ENCODE measurements at regions not wholly inside any gene's neighbourhood (a gene's known extent, or its start where the extent isn't known, plus 50 kb on each side); places are given as distances from the start of the nearest gene placed in this dataset.

- TF ChIP-seq CTCF (IDR thresholded peaks at IDR 0.05) = no peak
- intact Hi-C loops (cut with DNase I) = loop anchor here in 1 of 10 donors (5.0 kb wide), 1 partner anchor 1569 kb away; no protein-coding TSS in a partner anchor
- no peak for DNase-seq
- H3K27me3 ChIP-seq = no peaks in the 10 kb centered on the region
- ATAC-seq = no peak
- H3K27ac ChIP-seq = no peak overlapping the region
- 94 to 95% methylated on average over 1 of the region's 1 CpG for WGBS, 2 donors
- no peak overlapping the region for H3K4me3 ChIP-seq
- no peaks in the 10 kb centered on the region for H3K36me3 ChIP-seq
- peaks cover 0 to 4% (median 0%) of the 10 kb centered on the region in 11 donors for H3K9me3 ChIP-seq
- peaks cover 0 to under 1% (median 0%) of the 10 kb centered on the region in 9 donors for H3K4me1 ChIP-seq
Measured at GRCh38 chr9:115403753-115404152, 285.8 kb upstream of the TNC start.

- H3K9me3 ChIP-seq = peaks cover 0 to 4% (median 0%) of the 10 kb centered on the region in 11 donors
- no peak for DNase-seq
- ATAC-seq = no peak
- H3K4me1 ChIP-seq = no peaks in the 10 kb centered on the region
- H3K27ac ChIP-seq = no peak overlapping the region
- H3K27me3 ChIP-seq = no peaks in the 10 kb centered on the region
- intact Hi-C loops (cut with DNase I) = loop anchor here in 1 of 10 donors (5.0 kb wide), 1 partner anchor 1568 kb away; no protein-coding TSS in a partner anchor
- no peak overlapping the region for H3K4me3 ChIP-seq
- no peaks in the 10 kb centered on the region for H3K36me3 ChIP-seq
- TF ChIP-seq CTCF (IDR thresholded peaks at IDR 0.05) = no peak
Measured at GRCh38 chr9:115404311-115404710, 286.4 kb upstream of the TNC start.

- TF ChIP-seq CTCF (IDR thresholded peaks at IDR 0.05) = no peak
- ATAC-seq (no peak), DNase-seq (no peak)
- Histone ChIP-seq H3K36me3 (no peaks in the 10 kb centered on the region), H3K4me3 (no peak overlapping the region), H3K27me3 (no peaks in the 10 kb centered on the region), H3K27ac (peak overlapping the region in 1 of 10 donors; percentile 39), H3K9me3 (peaks cover 0 to 4% (median 0%) of the 10 kb centered on the region in 11 donors), H3K4me1 (peaks cover 0 to 4% (median 0%) of the 10 kb centered on the region in 9 donors)
- WGBS, 2 donors = 90 to 96% methylated on average over 1 of the region's 1 CpG
- intact Hi-C loops (cut with DNase I) = no loop called here
Measured at GRCh38 chr9:115411516-115411915, 293.6 kb upstream of the TNC start.

- no peak overlapping the region for H3K4me3 ChIP-seq
- DNase-seq (no peak), ATAC-seq (peak in 2 of 8 donors; percentile 55 to 67)
- intact Hi-C loops (cut with DNase I) = no loop called here
- peaks cover 0 to 4% (median 0%) of the 10 kb centered on the region in 9 donors for H3K4me1 ChIP-seq
- 39% methylated on average over 2 of the region's 2 CpGs for WGBS, 2 donors
- H3K9me3 ChIP-seq = peaks cover 0 to 4% (median 0%) of the 10 kb centered on the region in 11 donors
- peak overlapping the region in 2 of 10 donors; percentile 16 to 39 for H3K27ac ChIP-seq
- no peaks in the 10 kb centered on the region for H3K27me3 ChIP-seq
- no peaks in the 10 kb centered on the region for H3K36me3 ChIP-seq
- TF ChIP-seq CTCF (IDR thresholded peaks at IDR 0.05) = no peak
Measured at GRCh38 chr9:115411993-115412452, 294.1 kb upstream of the TNC start.
